ENCODE measurements at regions not wholly inside any gene's neighbourhood (a gene's known extent, or its start where the extent isn't known, plus 50 kb on each side); places are given as distances from the start of the nearest gene placed in this dataset.

DNA sequence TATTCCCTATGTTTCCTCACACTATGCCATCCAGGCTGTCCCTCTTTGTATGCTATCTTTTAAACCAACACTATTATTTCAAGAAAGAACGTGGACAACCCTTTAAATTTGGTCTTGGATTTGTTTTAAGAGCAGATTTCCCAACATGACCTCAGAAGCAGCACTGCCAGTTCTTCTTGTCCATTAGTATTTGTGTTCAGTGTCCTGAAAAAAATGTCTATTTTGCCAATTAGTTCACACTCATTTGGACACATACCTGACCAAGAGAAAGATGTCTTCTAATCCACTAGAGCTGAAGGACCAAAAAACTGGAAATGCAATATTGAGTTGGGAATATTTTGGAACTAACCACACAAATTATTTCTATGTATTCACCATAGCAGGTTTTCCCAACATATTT lies 223.2 kb upstream of the CNKSR2 start:
- intact Hi-C loops (cut with DNase I; ENCODE audit: low total_unique reads) = no loop called here
- H3K27ac ChIP-seq = no peak overlapping the region
- H3K4me1 ChIP-seq = no peaks in the 10 kb centered on the region
- no peaks in the 10 kb centered on the region for H3K27me3 ChIP-seq (replicated peaks in 1 of 7)
- 11 to 38% (median 34%) methylated on average over 1 of the region's 1 CpG for WGBS, 5 donors
- TF ChIP-seq POLR2AphosphoS5 (IDR thresholded peaks at IDR 0.05) = no peak
- TF ChIP-seq, protein P1, sequence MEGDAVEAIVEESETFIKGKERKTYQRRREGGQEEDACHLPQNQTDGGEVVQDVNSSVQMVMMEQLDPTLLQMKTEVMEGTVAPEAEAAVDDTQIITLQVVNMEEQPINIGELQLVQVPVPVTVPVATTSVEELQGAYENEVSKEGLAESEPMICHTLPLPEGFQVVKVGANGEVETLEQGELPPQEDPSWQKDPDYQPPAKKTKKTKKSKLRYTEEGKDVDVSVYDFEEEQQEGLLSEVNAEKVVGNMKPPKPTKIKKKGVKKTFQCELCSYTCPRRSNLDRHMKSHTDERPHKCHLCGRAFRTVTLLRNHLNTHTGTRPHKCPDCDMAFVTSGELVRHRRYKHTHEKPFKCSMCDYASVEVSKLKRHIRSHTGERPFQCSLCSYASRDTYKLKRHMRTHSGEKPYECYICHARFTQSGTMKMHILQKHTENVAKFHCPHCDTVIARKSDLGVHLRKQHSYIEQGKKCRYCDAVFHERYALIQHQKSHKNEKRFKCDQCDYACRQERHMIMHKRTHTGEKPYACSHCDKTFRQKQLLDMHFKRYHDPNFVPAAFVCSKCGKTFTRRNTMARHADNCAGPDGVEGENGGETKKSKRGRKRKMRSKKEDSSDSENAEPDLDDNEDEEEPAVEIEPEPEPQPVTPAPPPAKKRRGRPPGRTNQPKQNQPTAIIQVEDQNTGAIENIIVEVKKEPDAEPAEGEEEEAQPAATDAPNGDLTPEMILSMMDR (IDR thresholded peaks at IDR 0.05 in 8 of 11, conservative IDR thresholded peaks at IDR 0.05 in 3 of 11) = no peak
- TF ChIP-seq POLR2A (IDR thresholded peaks at IDR 0.05) = no peak
- DNase-seq = no peak
- H3K9me3 ChIP-seq = no peaks in the 10 kb centered on the region
- no peak overlapping the region for H3K4me3 ChIP-seq
- no peaks in the 10 kb centered on the region for H3K36me3 ChIP-seq

DNA sequence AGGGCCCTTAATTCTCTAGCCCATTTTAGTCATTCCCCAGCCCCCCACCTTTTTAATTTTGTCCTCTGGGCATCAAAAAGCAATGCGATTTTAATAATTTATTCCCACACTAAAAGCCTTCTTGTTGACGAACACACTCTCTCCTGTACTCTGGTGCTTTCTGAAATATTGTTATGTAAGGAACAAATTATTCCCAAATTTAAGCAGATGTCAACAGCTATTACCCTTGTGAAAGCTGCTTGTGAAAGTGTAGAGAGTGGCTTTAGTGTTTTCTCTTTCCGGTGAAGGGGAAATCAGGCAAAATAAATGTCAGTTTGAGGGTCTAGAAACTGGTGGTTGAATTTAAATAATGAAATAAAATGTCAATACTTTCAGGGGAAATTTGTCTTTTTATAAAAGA lies 221.2 kb upstream of the CNKSR2 start:
- H3K36me3 ChIP-seq = no peaks in the 10 kb centered on the region
- no peaks in the 10 kb centered on the region for H3K9me3 ChIP-seq
- H3K27me3 ChIP-seq (replicated peaks in 1 of 7) = no peaks in the 10 kb centered on the region
- H3K27ac ChIP-seq = no peak overlapping the region
- H3K4me1 ChIP-seq = no peaks in the 10 kb centered on the region
- H3K4me3 ChIP-seq = no peak overlapping the region
- DNase-seq = no peak
- intact Hi-C loops (cut with DNase I; ENCODE audit: low total_unique reads) = no loop called here
- 73 to 89% (median 81%) methylated on average over 3 of the region's 3 CpGs for WGBS, 5 donors
- TF ChIP-seq POLR2A (IDR thresholded peaks at IDR 0.05) (no peak), POLR2AphosphoS5 (IDR thresholded peaks at IDR 0.05) (no peak)
- TF ChIP-seq, protein P1 (IDR thresholded peaks at IDR 0.05 in 8 of 11, conservative IDR thresholded peaks at IDR 0.05 in 3 of 11) = no peak

DNA sequence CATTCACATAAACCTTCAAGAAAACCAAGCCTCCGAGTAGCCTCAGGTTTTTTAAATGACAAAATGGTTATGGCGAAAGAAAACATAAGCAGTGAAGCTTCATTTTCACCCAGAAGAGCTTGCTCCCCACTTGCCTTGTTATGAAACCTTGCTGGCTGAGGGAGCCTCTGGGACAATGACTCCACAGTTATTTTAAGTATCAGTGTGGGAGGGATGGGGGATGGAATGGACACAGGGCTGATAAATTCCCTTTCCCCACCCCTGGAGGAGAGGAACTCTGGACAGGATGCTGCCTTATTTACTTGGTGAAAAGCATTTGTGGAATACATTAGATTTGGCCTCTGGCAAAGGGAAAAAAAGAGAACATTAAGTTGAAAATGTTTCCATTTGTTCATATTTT lies 220.7 kb upstream of the CNKSR2 start:
- no peak overlapping the region for H3K4me3 ChIP-seq
- H3K4me1 ChIP-seq = no peaks in the 10 kb centered on the region
- H3K27ac ChIP-seq = no peak overlapping the region
- WGBS, 5 donors = 53 to 84% (median 67%) methylated on average over 2 of the region's 2 CpGs
- intact Hi-C loops (cut with DNase I; ENCODE audit: low total_unique reads) = no loop called here
- DNase-seq = no peak
- TF ChIP-seq, protein P1 (IDR thresholded peaks at IDR 0.05 in 8 of 11, conservative IDR thresholded peaks at IDR 0.05 in 3 of 11) = no peak
- TF ChIP-seq POLR2A (IDR thresholded peaks at IDR 0.05) = no peak
- TF ChIP-seq POLR2AphosphoS5 (IDR thresholded peaks at IDR 0.05) = no peak
- no peaks in the 10 kb centered on the region for H3K27me3 ChIP-seq (replicated peaks in 1 of 7)
- H3K9me3 ChIP-seq = no peaks in the 10 kb centered on the region
- H3K36me3 ChIP-seq = no peaks in the 10 kb centered on the region

DNA sequence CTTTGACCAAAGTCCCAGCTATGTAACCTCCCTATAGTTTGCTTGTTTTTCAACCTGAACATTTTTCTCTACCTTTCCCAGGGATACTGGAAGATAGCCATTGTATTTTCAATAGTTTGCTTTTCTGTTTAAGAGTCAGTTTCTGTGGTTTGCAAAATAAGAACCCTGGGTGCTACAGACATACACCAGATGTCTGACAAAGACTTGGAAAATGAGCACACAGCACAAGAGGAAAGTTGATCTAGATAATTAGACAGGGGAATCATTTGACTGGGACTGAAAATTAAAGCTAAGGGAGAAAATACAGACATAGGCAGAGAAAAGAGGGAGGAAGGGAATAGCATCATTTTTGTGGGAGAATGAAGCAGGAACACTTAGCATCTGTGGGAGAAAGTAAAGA lies 218.3 kb upstream of the CNKSR2 start:
- no peak for DNase-seq
- H3K4me3 ChIP-seq = no peak overlapping the region
- H3K27ac ChIP-seq = no peak overlapping the region
- no peaks in the 10 kb centered on the region for H3K36me3 ChIP-seq
- no peak for TF ChIP-seq POLR2AphosphoS5 (IDR thresholded peaks at IDR 0.05)
- TF ChIP-seq, protein P1 (IDR thresholded peaks at IDR 0.05 in 8 of 11, conservative IDR thresholded peaks at IDR 0.05 in 3 of 11) = no peak
- TF ChIP-seq POLR2A (IDR thresholded peaks at IDR 0.05) = no peak
- H3K9me3 ChIP-seq = no peaks in the 10 kb centered on the region
- no peaks in the 10 kb centered on the region for H3K4me1 ChIP-seq
- no peaks in the 10 kb centered on the region for H3K27me3 ChIP-seq (replicated peaks in 1 of 7)
- intact Hi-C loops (cut with DNase I; ENCODE audit: low total_unique reads) = no loop called here
